ENCODE measurements at regions not wholly inside any gene's neighbourhood (a gene's known extent, or its start where the extent isn't known, plus 50 kb on each side); places are given as distances from the start of the nearest gene placed in this dataset.
"Not testable (repeated sequence)": the region's sequence is repeated elsewhere in the genome, so short reads cannot be mapped to it uniquely, and the experiment has no call there.

GRCh38 chr21:34278451-34278850 lies 85.4 kb upstream of the KCNE2 start:
- no peak for TF ChIP-seq CTCF (IDR thresholded peaks at IDR 0.05; ENCODE audit: borderline replicate concordance, control extremely low read depth, extremely low read depth, insufficient read depth, missing control alignments)
- DNase-seq (ENCODE audit: low spot score), result no peak
- in situ Hi-C loops (cut with MboI; ENCODE audit: low sequenced_read_pairs, unreplicated experiment), result no loop called here

GRCh38 chr21:34279285-34279684 lies 84.5 kb upstream of the KCNE2 start:
- in situ Hi-C loops (cut with MboI; ENCODE audit: low sequenced_read_pairs, unreplicated experiment), result no loop called here
- DNase-seq (ENCODE audit: low spot score), result no peak
- TF ChIP-seq CTCF (IDR thresholded peaks at IDR 0.05; ENCODE audit: borderline replicate concordance, control extremely low read depth, extremely low read depth, insufficient read depth, missing control alignments), result no peak

GRCh38 chr21:34279883-34280282 lies 83.9 kb upstream of the KCNE2 start:
- DNase-seq (ENCODE audit: low spot score), result no peak
- no peak for TF ChIP-seq CTCF (IDR thresholded peaks at IDR 0.05; ENCODE audit: borderline replicate concordance, control extremely low read depth, extremely low read depth, insufficient read depth, missing control alignments)
- in situ Hi-C loops (cut with MboI; ENCODE audit: low sequenced_read_pairs, unreplicated experiment), result no loop called here

GRCh38 chr21:34280389-34280795 lies 83.4 kb upstream of the KCNE2 start:
- DNase-seq (ENCODE audit: low spot score), result no peak
- TF ChIP-seq CTCF (IDR thresholded peaks at IDR 0.05; ENCODE audit: borderline replicate concordance, control extremely low read depth, extremely low read depth, insufficient read depth, missing control alignments), result no peak
- in situ Hi-C loops (cut with MboI; ENCODE audit: low sequenced_read_pairs, unreplicated experiment), result no loop called here

GRCh38 chr21:34280959-34281358 lies 82.8 kb upstream of the KCNE2 start:
- no peak for TF ChIP-seq CTCF (IDR thresholded peaks at IDR 0.05; ENCODE audit: borderline replicate concordance, control extremely low read depth, extremely low read depth, insufficient read depth, missing control alignments)
- in situ Hi-C loops (cut with MboI; ENCODE audit: low sequenced_read_pairs, unreplicated experiment), result no loop called here
- no peak for DNase-seq (ENCODE audit: low spot score)

- in situ Hi-C loops (cut with MboI; ENCODE audit: low sequenced_read_pairs, unreplicated experiment), result no loop called here
- TF ChIP-seq CTCF (IDR thresholded peaks at IDR 0.05; ENCODE audit: borderline replicate concordance, control extremely low read depth, extremely low read depth, insufficient read depth, missing control alignments), result no peak
- DNase-seq (ENCODE audit: low spot score), result no peak
Measured at GRCh38 chr21:34282223-34282622, 81.6 kb upstream of the KCNE2 start.

GRCh38 chr21:34284666-34285065 lies 79.1 kb upstream of the KCNE2 start:
- no peak for TF ChIP-seq CTCF (IDR thresholded peaks at IDR 0.05; ENCODE audit: borderline replicate concordance, control extremely low read depth, extremely low read depth, insufficient read depth, missing control alignments)
- in situ Hi-C loops (cut with MboI; ENCODE audit: low sequenced_read_pairs, unreplicated experiment), result no loop called here
- DNase-seq (ENCODE audit: low spot score), result no peak

- in situ Hi-C loops (cut with MboI; ENCODE audit: low sequenced_read_pairs, unreplicated experiment); DNase-seq (ENCODE audit: low spot score): not testable (repeated sequence)
Measured at GRCh38 chr21:34288042-34288441, 75.8 kb upstream of the KCNE2 start.

All from GM13976 (cell line).